Lower leg skin (tissue), 3 donors: ENCODE measurements at regions not wholly inside any gene's neighbourhood (a gene's known extent, or its start where the extent isn't known, plus 50 kb on each side); places are given as distances from the start of the nearest gene placed in this dataset.

ENCODE experiments used
- CTCF ChIP-seq, 3 donors: fragments of 450-650 bp; IDR thresholded peaks; one replicate each; pipeline ENCODE4 v1.5.1; 2016; ENCODE audit warnings: antibody characterized with exemption in 3 of 3, mild to moderate bottlenecking in 3 of 3, moderate library complexity in 2 of 3
- POLR2A ChIP-seq, 2 donors: fragments of 450-650 bp; IDR thresholded peaks; one replicate each; pipeline ENCODE4 v1.6.1; 2016 to 2017; ENCODE audit warnings: antibody characterized with exemption in 2 of 2, mild to moderate bottlenecking in 1 of 2, moderate library complexity in 1 of 2

- TF ChIP-seq CTCF (IDR thresholded peaks at IDR 0.05) (no peak), POLR2A (IDR thresholded peaks at IDR 0.05) (no peak)
Observed at GRCh38 chr15:62459875-62460274, 294.8 kb upstream of the C2CD4B start.
